ENCODE measurements at regions not wholly inside any gene's neighbourhood (a gene's known extent, or its start where the extent isn't known, plus 50 kb on each side); places are given as distances from the start of the nearest gene placed in this dataset.

DNA sequence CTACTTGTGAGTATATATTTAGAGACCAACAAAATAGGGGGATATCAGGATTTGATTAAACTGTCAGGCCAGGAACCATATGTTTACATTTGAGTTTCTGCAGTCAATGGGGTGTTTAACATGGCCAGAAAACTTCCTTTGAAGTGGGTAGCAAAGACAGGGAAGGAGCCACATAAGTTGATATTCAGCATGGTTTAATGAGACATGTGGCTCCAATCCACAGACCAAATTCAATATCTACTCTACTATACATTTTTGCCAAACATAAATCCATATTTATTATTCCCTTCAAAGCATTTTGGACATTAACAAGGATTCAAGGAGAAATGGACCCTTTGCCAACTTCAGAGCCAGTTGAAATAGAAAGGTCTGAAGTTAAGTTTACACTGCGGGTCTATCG is 99.8 kb downstream of the TAF11L14 start:
- H3K4me1 ChIP-seq (ENCODE audit: control insufficient read depth, insufficient read depth, low read length), result no peaks in the 10 kb centered on the region
- ChIA-PET POLR2A (no interaction called here), CTCF (interaction anchor here (0.6 kb wide), 1 partner anchor 401 kb away, joined by 3 read pairs; no protein-coding TSS in a partner anchor)
- H3K4me3 ChIP-seq (ENCODE audit: low read depth, low read length), result no peak overlapping the region
- TF ChIP-seq ZNF292 (tag by site-specific recombination; IDR thresholded peaks at IDR 0.05; ENCODE audit: borderline replicate concordance, low read depth) (no peak), ZNF248 (tag by site-specific recombination; IDR thresholded peaks at IDR 0.05) (no peak), KLF8 (tag by site-specific recombination; IDR thresholded peaks at IDR 0.05) (no peak), ZNF747 (tag by site-specific recombination; IDR thresholded peaks at IDR 0.05) (no peak), ZNF792 (tag by site-specific recombination; IDR thresholded peaks at IDR 0.05) (no peak), MZF1 (tag by site-specific recombination; IDR thresholded peaks at IDR 0.05; ENCODE audit: borderline replicate concordance) (no peak), ZNF623 (tag by site-specific recombination; IDR thresholded peaks at IDR 0.05) (no peak), ZNF10 (tag by site-specific recombination; IDR thresholded peaks at IDR 0.05) (no peak), ZNF423 (tag by site-specific recombination; IDR thresholded peaks at IDR 0.05) (no peak), ZNF16 (tag by site-specific recombination; IDR thresholded peaks at IDR 0.05; ENCODE audit: low read depth) (no peak), ZNF416 (tag by site-specific recombination; IDR thresholded peaks at IDR 0.05) (no peak), ZNF341 (tag by site-specific recombination; IDR thresholded peaks at IDR 0.05; ENCODE audit: low read depth) (no peak), KLF9 (tag by site-specific recombination; IDR thresholded peaks at IDR 0.05; ENCODE audit: low read depth) (no peak), ZNF211 (tag by site-specific recombination; IDR thresholded peaks at IDR 0.05; ENCODE audit: low read depth) (no peak)
- TF ChIP-seq, protein P1, sequence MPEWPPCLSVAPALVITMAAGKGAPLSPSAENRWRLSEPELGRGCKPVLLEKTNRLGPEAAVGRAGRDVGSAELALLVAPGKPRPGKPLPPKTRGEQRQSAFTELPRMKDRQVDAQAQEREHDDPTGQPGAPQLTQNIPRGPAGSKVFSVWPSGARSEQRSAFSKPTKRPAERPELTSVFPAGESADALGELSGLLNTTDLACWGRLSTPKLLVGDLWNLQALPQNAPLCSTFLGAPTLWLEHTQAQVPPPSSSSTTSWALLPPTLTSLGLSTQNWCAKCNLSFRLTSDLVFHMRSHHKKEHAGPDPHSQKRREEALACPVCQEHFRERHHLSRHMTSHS (tag by site-specific recombination; IDR thresholded peaks at IDR 0.05), result no peak
- TF ChIP-seq, protein P2, sequence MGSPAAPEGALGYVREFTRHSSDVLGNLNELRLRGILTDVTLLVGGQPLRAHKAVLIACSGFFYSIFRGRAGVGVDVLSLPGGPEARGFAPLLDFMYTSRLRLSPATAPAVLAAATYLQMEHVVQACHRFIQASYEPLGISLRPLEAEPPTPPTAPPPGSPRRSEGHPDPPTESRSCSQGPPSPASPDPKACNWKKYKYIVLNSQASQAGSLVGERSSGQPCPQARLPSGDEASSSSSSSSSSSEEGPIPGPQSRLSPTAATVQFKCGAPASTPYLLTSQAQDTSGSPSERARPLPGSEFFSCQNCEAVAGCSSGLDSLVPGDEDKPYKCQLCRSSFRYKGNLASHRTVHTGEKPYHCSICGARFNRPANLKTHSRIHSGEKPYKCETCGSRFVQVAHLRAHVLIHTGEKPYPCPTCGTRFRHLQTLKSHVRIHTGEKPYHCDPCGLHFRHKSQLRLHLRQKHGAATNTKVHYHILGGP (tag by site-specific recombination; IDR thresholded peaks at IDR 0.05), result no peak
- TF ChIP-seq, protein P3, sequence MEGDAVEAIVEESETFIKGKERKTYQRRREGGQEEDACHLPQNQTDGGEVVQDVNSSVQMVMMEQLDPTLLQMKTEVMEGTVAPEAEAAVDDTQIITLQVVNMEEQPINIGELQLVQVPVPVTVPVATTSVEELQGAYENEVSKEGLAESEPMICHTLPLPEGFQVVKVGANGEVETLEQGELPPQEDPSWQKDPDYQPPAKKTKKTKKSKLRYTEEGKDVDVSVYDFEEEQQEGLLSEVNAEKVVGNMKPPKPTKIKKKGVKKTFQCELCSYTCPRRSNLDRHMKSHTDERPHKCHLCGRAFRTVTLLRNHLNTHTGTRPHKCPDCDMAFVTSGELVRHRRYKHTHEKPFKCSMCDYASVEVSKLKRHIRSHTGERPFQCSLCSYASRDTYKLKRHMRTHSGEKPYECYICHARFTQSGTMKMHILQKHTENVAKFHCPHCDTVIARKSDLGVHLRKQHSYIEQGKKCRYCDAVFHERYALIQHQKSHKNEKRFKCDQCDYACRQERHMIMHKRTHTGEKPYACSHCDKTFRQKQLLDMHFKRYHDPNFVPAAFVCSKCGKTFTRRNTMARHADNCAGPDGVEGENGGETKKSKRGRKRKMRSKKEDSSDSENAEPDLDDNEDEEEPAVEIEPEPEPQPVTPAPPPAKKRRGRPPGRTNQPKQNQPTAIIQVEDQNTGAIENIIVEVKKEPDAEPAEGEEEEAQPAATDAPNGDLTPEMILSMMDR (tag by site-specific recombination; IDR thresholded peaks at IDR 0.05), result no peak
- TF ChIP-seq, protein P4, sequence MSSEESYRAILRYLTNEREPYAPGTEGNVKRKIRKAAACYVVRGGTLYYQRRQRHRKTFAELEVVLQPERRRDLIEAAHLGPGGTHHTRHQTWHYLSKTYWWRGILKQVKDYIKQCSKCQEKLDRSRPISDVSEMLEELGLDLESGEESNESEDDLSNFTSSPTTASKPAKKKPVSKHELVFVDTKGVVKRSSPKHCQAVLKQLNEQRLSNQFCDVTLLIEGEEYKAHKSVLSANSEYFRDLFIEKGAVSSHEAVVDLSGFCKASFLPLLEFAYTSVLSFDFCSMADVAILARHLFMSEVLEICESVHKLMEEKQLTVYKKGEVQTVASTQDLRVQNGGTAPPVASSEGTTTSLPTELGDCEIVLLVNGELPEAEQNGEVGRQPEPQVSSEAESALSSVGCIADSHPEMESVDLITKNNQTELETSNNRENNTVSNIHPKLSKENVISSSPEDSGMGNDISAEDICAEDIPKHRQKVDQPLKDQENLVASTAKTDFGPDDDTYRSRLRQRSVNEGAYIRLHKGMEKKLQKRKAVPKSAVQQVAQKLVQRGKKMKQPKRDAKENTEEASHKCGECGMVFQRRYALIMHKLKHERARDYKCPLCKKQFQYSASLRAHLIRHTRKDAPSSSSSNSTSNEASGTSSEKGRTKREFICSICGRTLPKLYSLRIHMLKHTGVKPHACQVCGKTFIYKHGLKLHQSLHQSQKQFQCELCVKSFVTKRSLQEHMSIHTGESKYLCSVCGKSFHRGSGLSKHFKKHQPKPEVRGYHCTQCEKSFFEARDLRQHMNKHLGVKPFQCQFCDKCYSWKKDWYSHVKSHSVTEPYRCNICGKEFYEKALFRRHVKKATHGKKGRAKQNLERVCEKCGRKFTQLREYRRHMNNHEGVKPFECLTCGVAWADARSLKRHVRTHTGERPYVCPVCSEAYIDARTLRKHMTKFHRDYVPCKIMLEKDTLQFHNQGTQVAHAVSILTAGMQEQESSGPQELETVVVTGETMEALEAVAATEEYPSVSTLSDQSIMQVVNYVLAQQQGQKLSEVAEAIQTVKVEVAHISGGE (tag by site-specific recombination; conservative IDR thresholded peaks at IDR 0.05; ENCODE audit: low read depth), result no peak
- H3K27ac ChIP-seq (ENCODE audit: extremely low read depth, low read depth, low read length), result no peak overlapping the region
- H3K9me3 ChIP-seq (ENCODE audit: control insufficient read depth, insufficient read depth, low read depth, low read length), result no peaks in the 10 kb centered on the region; the same call in 1 of the 2 replicates
- H3K36me3 ChIP-seq (ENCODE audit: control insufficient read depth in 2 of 2, insufficient read depth in 1 of 2, low read length in 2 of 2), result no peaks in the 10 kb centered on the region

DNA sequence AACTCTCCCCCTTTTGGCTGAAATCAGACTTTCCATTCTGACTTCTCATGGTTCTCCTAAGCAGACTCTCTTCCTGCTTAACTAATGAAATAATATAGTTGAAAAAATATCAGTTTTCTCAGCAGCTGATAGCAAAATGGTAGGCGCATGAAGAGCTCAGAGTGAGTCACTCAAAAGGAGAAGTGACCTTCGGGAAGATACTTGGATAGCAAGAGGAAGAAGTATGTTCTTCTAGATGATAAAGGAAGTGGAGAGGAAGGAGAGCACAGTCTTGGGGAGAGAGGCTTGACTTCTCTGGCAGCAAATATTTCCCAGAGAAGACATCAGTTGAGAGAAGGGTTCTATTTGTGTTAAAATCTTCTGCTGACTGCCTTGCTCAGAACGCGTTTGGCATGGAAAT is 101.5 kb downstream of the TAF11L14 start:
- CTCF ChIA-PET, result no interaction called here
- Histone ChIP-seq H3K27ac (ENCODE audit: extremely low read depth, low read depth, low read length) (no peak overlapping the region), H3K4me1 (ENCODE audit: control insufficient read depth, insufficient read depth, low read length) (no peaks in the 10 kb centered on the region), H3K4me3 (ENCODE audit: low read depth, low read length) (no peak overlapping the region), H3K9me3 (ENCODE audit: control insufficient read depth, insufficient read depth, low read depth, low read length) (no peaks in the 10 kb centered on the region; the same call in 1 of the 2 replicates), H3K36me3 (ENCODE audit: control insufficient read depth in 2 of 2, insufficient read depth in 1 of 2, low read length in 2 of 2) (no peaks in the 10 kb centered on the region)
- POLR2A ChIA-PET, result no interaction called here
- TF ChIP-seq ZNF223 (tag by site-specific recombination; IDR thresholded peaks at IDR 0.05), result no peak
- TF ChIP-seq KLF7 (tag by site-specific recombination; IDR thresholded peaks at IDR 0.05; ENCODE audit: borderline replicate concordance), result no peak
- no peak for TF ChIP-seq ZFP3 (tag by site-specific recombination; IDR thresholded peaks at IDR 0.05; ENCODE audit: low read depth)
- TF ChIP-seq ZNF629 (tag by site-specific recombination; IDR thresholded peaks at IDR 0.05), result no peak

Data from HEK293 (cell line).